ENCODE measurements at regions not wholly inside any gene's neighbourhood (a gene's known extent, or its start where the extent isn't known, plus 50 kb on each side); places are given as distances from the start of the nearest gene placed in this dataset.

- TF ChIP-seq CTCF (conservative IDR thresholded peaks at IDR 0.05; ENCODE audit: low read depth in 2 of 2) (no peak), STAT1 (IDR thresholded peaks at IDR 0.05; ENCODE audit: unreplicated experiment) (no peak), EZH2 (IDR thresholded peaks at IDR 0.05; ENCODE audit: low read depth, unreplicated experiment) (no peak), POLR2AphosphoS5 (IDR thresholded peaks at IDR 0.05; ENCODE audit: low read depth) (no peak), EZH2phosphoT487 (IDR thresholded peaks at IDR 0.05; ENCODE audit: unreplicated experiment) (no peak), CREB1 (CRISPR knock-in tag; IDR thresholded peaks at IDR 0.05; ENCODE audit: low read depth) (no peak), JUNB (IDR thresholded peaks at IDR 0.05; ENCODE audit: unreplicated experiment) (no peak), REST (IDR thresholded peaks at IDR 0.05; ENCODE audit: unreplicated experiment) (no peak), ZNF331 (CRISPR knock-in tag; IDR thresholded peaks at IDR 0.05; ENCODE audit: low read depth) (no peak)
These were observed 310.9 kb downstream of the ACTL7B start for GRCh38 chr9:108544866-108545265.

Data from GM23338 (cell line).